Astrocyte of the cerebellum (primary cell): ENCODE measurements at regions not wholly inside any gene's neighbourhood (a gene's known extent, or its start where the extent isn't known, plus 50 kb on each side); places are given as distances from the start of the nearest gene placed in this dataset.

ENCODE experiments used
- DNase-seq: peaks from one replicate; pipeline ENCODE4 v3.0.0-alpha.2; 2011; ENCODE audit warnings: low read depth
- H3K4me3 ChIP-seq: 2 replicates; pipeline ENCODE4 v1.5.1; 2011; ENCODE audit warnings: mild to moderate bottlenecking, low read depth, low read length, moderate library complexity
- CTCF ChIP-seq: IDR thresholded peaks from 2 replicates; pipeline ENCODE4 v1.5.1; 2012; ENCODE audit warnings: low read length, low read depth, moderate library complexity, mild to moderate bottlenecking; ENCODE audit errors: missing control alignments
- in situ Hi-C: cut with HindIII; loops from 2 replicates; pipeline ENCODE4 v1.10.0; 2017; ENCODE audit warnings: low sequenced_read_pairs

GRCh38 chr18:2108591-2108990 lies 462.7 kb downstream of the METTL4 start:
- H3K4me3 ChIP-seq, result no peak overlapping the region

GRCh38 chr18:2111456-2111855 lies 459.8 kb downstream of the METTL4 start:
- DNase-seq, result peak; percentile 41

More at GRCh38 chr18:2108591-2108990, 462.7 kb downstream of the METTL4 start:
- DNase-seq, result peak; percentile 19
- in situ Hi-C loops, result no loop called here
- TF ChIP-seq CTCF, result no peak

GRCh38 chr18:2112435-2113045 lies 458.8 kb downstream of the METTL4 start:
- H3K4me3 ChIP-seq, result no peak overlapping the region
- TF ChIP-seq CTCF, result no peak
- no peak for DNase-seq
- in situ Hi-C loops, result no loop called here

More at GRCh38 chr18:2111456-2111855, 459.8 kb downstream of the METTL4 start:
- no peak for TF ChIP-seq CTCF
- H3K4me3 ChIP-seq, result no peak overlapping the region
- in situ Hi-C loops, result no loop called here

- no peak overlapping the region for H3K4me3 ChIP-seq
- no peak for TF ChIP-seq CTCF
- no peak for DNase-seq
- in situ Hi-C loops, result no loop called here
These were observed 457.0 kb downstream of the METTL4 start for GRCh38 chr18:2114289-2114688.

- no peak for TF ChIP-seq CTCF
- in situ Hi-C loops, result no loop called here
These were observed 456.5 kb downstream of the METTL4 start for GRCh38 chr18:2114765-2115164.

GRCh38 chr18:2121224-2121623 lies 450.1 kb downstream of the METTL4 start:
- in situ Hi-C loops, result no loop called here
- no peak overlapping the region for H3K4me3 ChIP-seq
- TF ChIP-seq CTCF, result no peak
- DNase-seq, result no peak

More at GRCh38 chr18:2114765-2115164, 456.5 kb downstream of the METTL4 start:
- DNase-seq, result no peak
- no peak overlapping the region for H3K4me3 ChIP-seq
